ENCODE measurements at regions not wholly inside any gene's neighbourhood (a gene's known extent, or its start where the extent isn't known, plus 50 kb on each side); places are given as distances from the start of the nearest gene placed in this dataset.
A peak's percentile ranks its signal among the peaks of the same experiment; 100 is the strongest.
"Not testable (repeated sequence)": the region's sequence is repeated elsewhere in the genome, so short reads cannot be mapped to it uniquely, and the experiment has no call there.

DNA sequence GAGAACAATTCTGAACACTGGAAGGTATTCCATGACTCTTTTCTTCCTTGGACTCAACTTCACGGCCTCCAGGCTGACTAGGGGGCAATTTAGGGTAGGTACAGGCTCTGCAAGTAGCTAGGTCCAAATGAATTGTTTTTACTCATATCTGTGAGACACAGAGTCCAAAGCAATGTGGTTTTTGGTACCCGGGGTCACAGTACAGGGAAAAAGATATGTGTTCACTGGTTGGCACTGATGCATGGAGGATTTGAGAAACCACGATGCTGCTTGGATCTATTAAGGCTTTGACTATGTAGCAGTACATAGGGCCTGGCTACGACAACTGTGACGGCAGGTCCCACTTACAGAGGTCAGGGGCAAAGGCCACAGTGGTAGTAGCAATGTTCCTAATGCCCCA is 200.6 kb downstream of the DUSP10 start:
- H3K27ac ChIP-seq, result no peak overlapping the region
- TF ChIP-seq, protein P1, sequence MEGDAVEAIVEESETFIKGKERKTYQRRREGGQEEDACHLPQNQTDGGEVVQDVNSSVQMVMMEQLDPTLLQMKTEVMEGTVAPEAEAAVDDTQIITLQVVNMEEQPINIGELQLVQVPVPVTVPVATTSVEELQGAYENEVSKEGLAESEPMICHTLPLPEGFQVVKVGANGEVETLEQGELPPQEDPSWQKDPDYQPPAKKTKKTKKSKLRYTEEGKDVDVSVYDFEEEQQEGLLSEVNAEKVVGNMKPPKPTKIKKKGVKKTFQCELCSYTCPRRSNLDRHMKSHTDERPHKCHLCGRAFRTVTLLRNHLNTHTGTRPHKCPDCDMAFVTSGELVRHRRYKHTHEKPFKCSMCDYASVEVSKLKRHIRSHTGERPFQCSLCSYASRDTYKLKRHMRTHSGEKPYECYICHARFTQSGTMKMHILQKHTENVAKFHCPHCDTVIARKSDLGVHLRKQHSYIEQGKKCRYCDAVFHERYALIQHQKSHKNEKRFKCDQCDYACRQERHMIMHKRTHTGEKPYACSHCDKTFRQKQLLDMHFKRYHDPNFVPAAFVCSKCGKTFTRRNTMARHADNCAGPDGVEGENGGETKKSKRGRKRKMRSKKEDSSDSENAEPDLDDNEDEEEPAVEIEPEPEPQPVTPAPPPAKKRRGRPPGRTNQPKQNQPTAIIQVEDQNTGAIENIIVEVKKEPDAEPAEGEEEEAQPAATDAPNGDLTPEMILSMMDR (conservative IDR thresholded peaks at IDR 0.05), result no peak
- TF ChIP-seq ZFX (IDR thresholded peaks at IDR 0.05), result no peak

DNA sequence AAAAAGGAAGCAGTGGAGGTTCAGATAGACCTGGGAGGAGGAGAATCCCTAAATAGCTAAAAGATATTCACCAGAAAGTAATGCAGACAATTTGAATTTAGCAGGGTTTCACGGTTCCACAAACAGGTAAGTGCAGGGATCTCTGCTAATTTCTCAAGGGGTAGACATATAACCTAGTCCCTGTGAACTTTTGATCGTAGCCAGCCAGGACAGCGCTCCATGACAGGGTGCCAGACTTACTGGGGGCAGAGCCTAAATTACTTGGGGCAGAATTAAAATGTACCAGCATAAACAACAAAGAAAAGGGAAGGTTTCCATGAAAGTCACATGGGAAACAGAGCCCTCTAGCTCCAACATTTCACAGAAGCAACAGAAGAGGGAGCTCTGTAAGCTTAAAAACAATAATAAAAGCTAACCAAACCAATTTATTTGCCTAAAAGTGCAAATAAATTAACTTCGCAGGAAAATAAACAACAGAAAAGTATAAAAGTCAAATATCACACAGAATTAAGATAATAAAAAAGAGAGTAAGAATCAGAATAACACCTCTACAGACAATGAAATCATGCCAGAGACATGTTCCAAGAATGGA is 198.3 kb downstream of the DUSP10 start:
- H3K27ac ChIP-seq, result no peak overlapping the region
- no peak for TF ChIP-seq ZFX (IDR thresholded peaks at IDR 0.05)
- TF ChIP-seq, protein P1 (conservative IDR thresholded peaks at IDR 0.05), result peak; percentile 82

DNA sequence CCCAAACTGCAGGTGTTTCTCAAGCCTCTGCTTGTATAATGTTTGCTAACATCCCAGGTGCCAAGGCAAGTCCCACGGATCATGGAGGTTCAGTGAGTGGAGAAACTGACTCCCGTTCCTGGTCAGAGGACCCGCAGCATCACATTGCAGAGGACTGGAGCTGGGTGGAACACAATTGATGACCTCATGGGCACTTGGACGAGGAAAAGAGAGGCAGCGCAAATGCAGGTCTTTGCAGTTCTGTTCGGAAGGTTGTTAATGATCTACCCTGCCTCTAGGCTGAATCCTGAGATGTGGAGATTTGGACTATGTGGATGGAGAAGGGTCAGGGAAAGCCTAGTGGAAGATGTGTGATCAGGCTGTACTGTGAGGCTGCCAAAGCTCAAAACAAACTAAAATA is 192.9 kb downstream of the DUSP10 start:
- no peak for TF ChIP-seq ZFX (IDR thresholded peaks at IDR 0.05)
- TF ChIP-seq, protein P1 (conservative IDR thresholded peaks at IDR 0.05), result no peak
- no peak overlapping the region for H3K27ac ChIP-seq

DNA sequence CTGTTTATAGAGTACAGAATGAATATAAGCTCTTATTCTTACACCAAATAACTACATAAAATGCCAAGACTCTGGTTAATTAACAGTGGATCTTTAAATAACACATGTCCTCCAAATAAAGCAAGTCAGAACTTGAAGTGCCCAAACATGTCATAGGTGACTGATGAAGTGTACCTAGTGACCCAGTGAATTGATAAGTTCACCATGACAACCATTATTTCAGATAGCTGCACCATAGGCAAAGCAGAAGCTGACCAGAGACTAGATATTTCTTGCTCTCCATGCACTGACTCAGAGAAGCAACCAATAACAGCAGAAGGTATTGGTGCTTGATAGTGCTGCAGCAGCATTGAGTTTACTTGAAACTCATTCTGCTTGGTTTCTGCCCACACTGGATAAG is 192.1 kb downstream of the DUSP10 start:
- TF ChIP-seq ZFX (IDR thresholded peaks at IDR 0.05), result no peak
- TF ChIP-seq, protein P1 (conservative IDR thresholded peaks at IDR 0.05), result no peak
- no peak overlapping the region for H3K27ac ChIP-seq

DNA sequence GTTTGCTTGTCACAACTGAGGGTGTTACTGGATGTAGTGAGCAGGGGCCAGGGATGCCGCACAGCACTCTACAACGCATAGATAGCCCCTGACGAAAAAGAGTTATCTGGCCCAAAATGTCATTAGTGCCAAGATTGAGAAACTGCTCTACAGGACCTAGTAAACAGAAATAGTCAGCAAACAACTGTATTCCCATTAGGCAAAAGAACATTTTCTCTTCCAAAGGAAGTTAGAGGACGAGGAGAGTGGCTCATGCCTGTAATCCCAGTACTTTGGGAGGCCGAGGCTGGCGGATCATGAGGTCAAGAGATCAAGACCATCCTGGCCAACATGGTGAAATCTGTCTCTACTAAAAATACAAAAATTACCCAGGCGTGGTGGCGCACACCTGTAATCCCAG is 189.1 kb downstream of the DUSP10 start:
- H3K27ac ChIP-seq, result not testable (repeated sequence)

DNA sequence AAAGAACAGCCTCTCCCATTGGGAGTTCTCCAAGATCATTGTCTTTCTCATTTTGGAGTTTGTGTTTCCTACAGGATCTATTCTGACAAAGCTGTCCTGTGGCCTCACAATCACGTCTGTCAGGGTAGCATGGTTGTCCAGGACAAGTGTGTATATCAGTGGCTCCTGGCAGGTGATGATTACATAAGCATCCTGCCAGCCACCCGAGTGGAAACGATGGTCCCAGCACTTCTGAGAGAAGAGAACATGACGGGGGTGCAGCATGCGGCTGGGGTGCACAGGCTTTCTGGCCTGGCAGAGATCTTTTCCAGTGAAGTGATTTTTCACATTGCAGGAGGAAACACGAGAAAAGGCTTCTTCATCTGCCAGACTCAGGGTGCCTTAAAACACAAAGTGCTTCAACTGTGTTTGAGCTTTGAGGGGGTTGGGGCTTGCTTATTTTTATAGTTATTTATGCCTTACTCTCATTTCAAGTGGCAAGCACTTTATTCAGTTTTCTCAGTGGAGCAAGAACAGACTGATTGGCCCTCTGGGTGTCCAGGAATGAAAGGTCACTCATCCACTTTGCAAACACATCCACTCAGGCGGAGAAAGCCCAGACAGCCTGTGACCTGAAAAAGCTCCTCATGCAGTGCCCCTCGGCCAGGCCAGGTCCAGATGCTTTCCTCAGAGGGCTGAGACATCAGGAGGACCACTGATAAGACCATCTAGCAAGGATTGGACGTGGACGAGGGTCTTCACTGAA is 186.0 kb downstream of the DUSP10 start:
- TF ChIP-seq, protein P1 (conservative IDR thresholded peaks at IDR 0.05), result no peak
- TF ChIP-seq ZFX (IDR thresholded peaks at IDR 0.05), result no peak
- no peak overlapping the region for H3K27ac ChIP-seq

DNA sequence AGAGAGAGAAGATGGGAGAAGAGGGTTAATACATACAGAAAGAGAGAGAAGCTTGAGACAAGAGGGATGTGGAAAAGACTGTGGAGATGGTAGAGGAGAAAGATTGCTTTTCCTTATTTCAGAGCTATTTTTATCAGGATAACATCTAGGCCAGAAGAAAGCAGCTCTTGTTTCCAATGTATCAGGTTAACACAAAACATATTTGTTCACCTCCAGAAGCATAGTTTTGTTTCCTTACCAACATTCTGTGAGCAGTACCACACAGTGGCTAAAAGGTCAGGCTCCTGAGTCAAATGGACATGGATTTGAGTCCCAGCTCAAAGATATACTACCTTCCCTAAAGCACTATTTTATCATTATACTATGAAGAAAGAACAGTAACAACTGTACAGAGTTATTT is 185.5 kb downstream of the DUSP10 start:
- no peak overlapping the region for H3K27ac ChIP-seq
- TF ChIP-seq, protein P1 (conservative IDR thresholded peaks at IDR 0.05), result no peak
- no peak for TF ChIP-seq ZFX (IDR thresholded peaks at IDR 0.05)

DNA sequence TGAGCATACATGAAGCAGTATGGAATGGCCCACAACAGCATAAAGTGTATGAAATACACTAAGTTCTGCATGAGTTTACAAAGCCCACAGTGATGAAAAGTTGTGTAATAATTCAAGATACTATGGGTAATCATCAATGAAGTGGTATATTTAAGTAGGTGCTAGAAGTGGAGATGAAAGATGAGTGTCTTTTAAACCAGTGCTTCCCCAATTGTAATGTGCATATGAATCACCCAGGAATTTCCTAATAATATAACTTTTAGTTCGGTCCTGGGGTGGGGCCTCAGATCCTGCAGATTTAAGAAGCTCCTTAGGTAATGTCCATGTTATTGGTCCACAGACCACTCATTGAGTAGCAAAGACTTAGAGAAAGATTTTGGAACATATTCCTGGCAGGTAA is 184.9 kb downstream of the DUSP10 start:
- TF ChIP-seq, protein P1 (conservative IDR thresholded peaks at IDR 0.05), result no peak
- no peak overlapping the region for H3K27ac ChIP-seq
